ENCODE measurements at regions not wholly inside any gene's neighbourhood (a gene's known extent, or its start where the extent isn't known, plus 50 kb on each side); places are given as distances from the start of the nearest gene placed in this dataset.

GRCh38 chr13:112124141-112124540 lies 57.2 kb downstream of the SOX1 start:
- DNase-seq (ENCODE audit: low spot score) (no peak), ATAC-seq (ENCODE audit: low FRiP score) (no peak)

GRCh38 chr13:112127564-112128330 lies 60.8 kb downstream of the SOX1 start:
- no peak for TF ChIP-seq CTCF (IDR thresholded peaks at IDR 0.05)
- DNase-seq (ENCODE audit: low spot score): no peak
- ATAC-seq (ENCODE audit: low FRiP score): no peak

More at GRCh38 chr13:112124141-112124540, 57.2 kb downstream of the SOX1 start:
- TF ChIP-seq CTCF (IDR thresholded peaks at IDR 0.05): no peak

- no peak for DNase-seq (ENCODE audit: low spot score)
- ATAC-seq (ENCODE audit: low FRiP score): no peak
- TF ChIP-seq CTCF (IDR thresholded peaks at IDR 0.05): no peak
Measured at GRCh38 chr13:112128331-112128610, 61.3 kb downstream of the SOX1 start.

GRCh38 chr13:112130418-112130817 lies 63.5 kb downstream of the SOX1 start:
- no peak for TF ChIP-seq CTCF (IDR thresholded peaks at IDR 0.05)
- no peak for DNase-seq (ENCODE audit: low spot score)
- ATAC-seq (ENCODE audit: low FRiP score): no peak

GRCh38 chr13:112131081-112131712 lies 64.2 kb downstream of the SOX1 start:
- TF ChIP-seq CTCF (IDR thresholded peaks at IDR 0.05): no peak
- no peak for DNase-seq (ENCODE audit: low spot score)
- no peak for ATAC-seq (ENCODE audit: low FRiP score)

GRCh38 chr13:112131713-112132113 lies 64.8 kb downstream of the SOX1 start:
- no peak for TF ChIP-seq CTCF (IDR thresholded peaks at IDR 0.05)
- no peak for ATAC-seq (ENCODE audit: low FRiP score)
- DNase-seq (ENCODE audit: low spot score): no peak

GRCh38 chr13:112132142-112132541 lies 65.2 kb downstream of the SOX1 start:
- DNase-seq (ENCODE audit: low spot score) (no peak), ATAC-seq (ENCODE audit: low FRiP score) (no peak)
- no peak for TF ChIP-seq CTCF (IDR thresholded peaks at IDR 0.05)
